LNCAP (cell line): ENCODE measurements at regions not wholly inside any gene's neighbourhood (a gene's known extent, or its start where the extent isn't known, plus 50 kb on each side); places are given as distances from the start of the nearest gene placed in this dataset.

Experiments used
- CTCF ChIP-seq: fragments of 450-650 bp; IDR thresholded peaks from 2 replicates; pipeline ENCODE4 v1.5.1; 2017; ENCODE audit warnings: mild to moderate bottlenecking

- TF ChIP-seq CTCF = no peak
Measured at GRCh38 chr1:105632342-105633196, 1423.9 kb upstream of the PRMT6 start.

GRCh38 chr1:105636052-105636451 is 1420.4 kb upstream of the PRMT6 start:
- TF ChIP-seq CTCF = no peak

- TF ChIP-seq CTCF = no peak
Measured at GRCh38 chr1:105641407-105641806, 1415.1 kb upstream of the PRMT6 start.

- no peak for TF ChIP-seq CTCF
Measured at GRCh38 chr1:105652109-105652508, 1404.4 kb upstream of the PRMT6 start.

GRCh38 chr1:105655032-105655431 is 1401.4 kb upstream of the PRMT6 start:
- TF ChIP-seq CTCF = no peak

- TF ChIP-seq CTCF = no peak
Measured at GRCh38 chr1:105664495-105664894, 1392.0 kb upstream of the PRMT6 start.

GRCh38 chr1:105678334-105678733 is 1378.1 kb upstream of the PRMT6 start:
- TF ChIP-seq CTCF = no peak
